NAMALWA (cell line): ENCODE measurements at regions not wholly inside any gene's neighbourhood (a gene's known extent, or its start where the extent isn't known, plus 50 kb on each side); places are given as distances from the start of the nearest gene placed in this dataset.

ENCODE experiments used
- DNase-seq: peaks from one replicate; pipeline ENCODE4 v3.0.0-alpha.2; 2015; ENCODE audit warnings: low spot score

GRCh38 chr6:113411011-113411410 is 446.1 kb upstream of the MARCKS start:
- DNase-seq, result no peak

GRCh38 chr6:113412589-113413357 is 444.4 kb upstream of the MARCKS start:
- DNase-seq, result no peak

GRCh38 chr6:113414511-113414910 is 442.6 kb upstream of the MARCKS start:
- peak; percentile 3 for DNase-seq

GRCh38 chr6:113416170-113416569 is 441.0 kb upstream of the MARCKS start:
- DNase-seq, result no peak

GRCh38 chr6:113420290-113420689 is 436.9 kb upstream of the MARCKS start:
- no peak for DNase-seq

- DNase-seq, result no peak
Observed at GRCh38 chr6:113421997-113422396, 435.1 kb upstream of the MARCKS start.

- no peak for DNase-seq
Observed at GRCh38 chr6:113423956-113424355, 433.2 kb upstream of the MARCKS start.

- DNase-seq, result no peak
Observed at GRCh38 chr6:113425977-113426660, 431.0 kb upstream of the MARCKS start.

- no peak for DNase-seq
Observed at GRCh38 chr6:113427617-113428016, 429.5 kb upstream of the MARCKS start.

- no peak for DNase-seq
Observed at GRCh38 chr6:113428702-113429101, 428.4 kb upstream of the MARCKS start.

GRCh38 chr6:113432521-113433334 is 424.4 kb upstream of the MARCKS start:
- DNase-seq, result no peak

GRCh38 chr6:113433335-113433991 is 423.7 kb upstream of the MARCKS start:
- DNase-seq, result no peak

GRCh38 chr6:113434641-113435040 is 422.5 kb upstream of the MARCKS start:
- no peak for DNase-seq

- no peak for DNase-seq
Observed at GRCh38 chr6:113437566-113437965, 419.6 kb upstream of the MARCKS start.

- no peak for DNase-seq
Observed at GRCh38 chr6:113439866-113440265, 417.3 kb upstream of the MARCKS start.

GRCh38 chr6:113442040-113442439 is 415.1 kb upstream of the MARCKS start:
- DNase-seq, result no peak

GRCh38 chr6:113445201-113445600 is 411.9 kb upstream of the MARCKS start:
- DNase-seq, result no peak

- DNase-seq, result no peak
Observed at GRCh38 chr6:113447088-113447831, 409.9 kb upstream of the MARCKS start.

GRCh38 chr6:113449051-113449450 is 408.1 kb upstream of the MARCKS start:
- DNase-seq, result no peak

- no peak for DNase-seq
Observed at GRCh38 chr6:113450061-113450465, 407.1 kb upstream of the MARCKS start.

GRCh38 chr6:113451049-113451448 is 406.1 kb upstream of the MARCKS start:
- no peak for DNase-seq

GRCh38 chr6:113457198-113457597 is 399.9 kb upstream of the MARCKS start:
- no peak for DNase-seq
